Activated CD8-positive, alpha-beta memory T cell treated with anti-CD3 and anti-CD28 coated beads for 24 hours (primary cell): ENCODE measurements at regions not wholly inside any gene's neighbourhood (a gene's known extent, or its start where the extent isn't known, plus 50 kb on each side); places are given as distances from the start of the nearest gene placed in this dataset.
"Not testable (repeated sequence)": the region's sequence is repeated elsewhere in the genome, so short reads cannot be mapped to it uniquely, and the experiment has no call there.

ENCODE experiments used
- DNase-seq: peaks from one replicate; pipeline ENCODE4 v3.0.0-alpha.2; 2020

- no peak for DNase-seq
Measured at GRCh38 chr14:35987731-35988130, 161.6 kb downstream of the BRMS1L start.

- DNase-seq = no peak
Measured at GRCh38 chr14:35986219-35986573, 160.1 kb downstream of the BRMS1L start.

- no peak for DNase-seq
Measured at GRCh38 chr14:35985474-35986218, 159.5 kb downstream of the BRMS1L start.

- no peak for DNase-seq
Measured at GRCh38 chr14:35979531-35979930, 153.4 kb downstream of the BRMS1L start.

- no peak for DNase-seq
Measured at GRCh38 chr14:35978561-35978960, 152.4 kb downstream of the BRMS1L start.

GRCh38 chr14:35975814-35976213 lies 149.7 kb downstream of the BRMS1L start:
- no peak for DNase-seq

- DNase-seq = no peak
Measured at GRCh38 chr14:35973770-35974169, 147.6 kb downstream of the BRMS1L start.

GRCh38 chr14:35971965-35972630 lies 146.0 kb downstream of the BRMS1L start:
- DNase-seq = no peak

- no peak for DNase-seq
Measured at GRCh38 chr14:35969310-35969709, 143.2 kb downstream of the BRMS1L start.

GRCh38 chr14:35965400-35965799 lies 139.3 kb downstream of the BRMS1L start:
- no peak for DNase-seq

GRCh38 chr14:35964697-35965286 lies 138.7 kb downstream of the BRMS1L start:
- no peak for DNase-seq

- DNase-seq = no peak
Measured at GRCh38 chr14:35963209-35963608, 137.1 kb downstream of the BRMS1L start.

GRCh38 chr14:35961697-35962274 lies 135.6 kb downstream of the BRMS1L start:
- no peak for DNase-seq

GRCh38 chr14:35959835-35960234 lies 133.7 kb downstream of the BRMS1L start:
- DNase-seq = no peak

- no peak for DNase-seq
Measured at GRCh38 chr14:35958499-35958898, 132.4 kb downstream of the BRMS1L start.

GRCh38 chr14:35956376-35957085 lies 130.4 kb downstream of the BRMS1L start:
- DNase-seq = no peak

- DNase-seq = no peak
Measured at GRCh38 chr14:35952584-35952983, 126.4 kb downstream of the BRMS1L start.

GRCh38 chr14:35949920-35950513 lies 123.9 kb downstream of the BRMS1L start:
- DNase-seq = no peak

GRCh38 chr14:35947983-35948382 lies 121.8 kb downstream of the BRMS1L start:
- DNase-seq = not testable (repeated sequence)

- DNase-seq = no peak
Measured at GRCh38 chr14:35944847-35945246, 118.7 kb downstream of the BRMS1L start.

GRCh38 chr14:35940291-35940690 lies 114.2 kb downstream of the BRMS1L start:
- DNase-seq = no peak

GRCh38 chr14:35938770-35939169 lies 112.6 kb downstream of the BRMS1L start:
- no peak for DNase-seq

GRCh38 chr14:35934499-35934898 lies 108.4 kb downstream of the BRMS1L start:
- DNase-seq = no peak
